ENCODE measurements at regions not wholly inside any gene's neighbourhood (a gene's known extent, or its start where the extent isn't known, plus 50 kb on each side); places are given as distances from the start of the nearest gene placed in this dataset.
"Not testable (repeated sequence)": the region's sequence is repeated elsewhere in the genome, so short reads cannot be mapped to it uniquely, and the experiment has no call there.

GRCh38 chr12:20017802-20018201 lies 350.5 kb upstream of the PDE3A start:
- DNase-seq (ENCODE audit: low read depth in 2 of 3, low spot score in 1 of 3), result no peak

GRCh38 chr12:20018406-20018805 lies 349.9 kb upstream of the PDE3A start:
- no peak for DNase-seq (ENCODE audit: low read depth in 2 of 3, low spot score in 1 of 3)

- DNase-seq (ENCODE audit: low read depth in 2 of 3, low spot score in 1 of 3), result no peak
Measured at GRCh38 chr12:20024194-20024593, 344.1 kb upstream of the PDE3A start.

- no peak for DNase-seq (ENCODE audit: low read depth in 2 of 3, low spot score in 1 of 3)
Measured at GRCh38 chr12:20028033-20028432, 340.3 kb upstream of the PDE3A start.

GRCh38 chr12:20030826-20031225 lies 337.5 kb upstream of the PDE3A start:
- no peak for DNase-seq (ENCODE audit: low read depth in 2 of 3, low spot score in 1 of 3)

GRCh38 chr12:20039562-20039961 lies 328.8 kb upstream of the PDE3A start:
- DNase-seq (ENCODE audit: low read depth in 2 of 3, low spot score in 1 of 3), result no peak

GRCh38 chr12:20040184-20040583 lies 328.2 kb upstream of the PDE3A start:
- no peak for DNase-seq (ENCODE audit: low read depth in 2 of 3, low spot score in 1 of 3)

- DNase-seq (ENCODE audit: low read depth in 2 of 3, low spot score in 1 of 3), result no peak
Measured at GRCh38 chr12:20040831-20041230, 327.5 kb upstream of the PDE3A start.

- DNase-seq (ENCODE audit: low read depth in 2 of 3, low spot score in 1 of 3), result no peak
Measured at GRCh38 chr12:20044351-20044750, 324.0 kb upstream of the PDE3A start.

GRCh38 chr12:20044846-20045245 lies 323.5 kb upstream of the PDE3A start:
- no peak for DNase-seq (ENCODE audit: low read depth in 2 of 3, low spot score in 1 of 3)

GRCh38 chr12:20047901-20048300 lies 320.4 kb upstream of the PDE3A start:
- DNase-seq (ENCODE audit: low read depth in 2 of 3, low spot score in 1 of 3), result no peak

GRCh38 chr12:20050221-20050620 lies 318.1 kb upstream of the PDE3A start:
- no peak for DNase-seq (ENCODE audit: low read depth in 2 of 3, low spot score in 1 of 3)

- no peak for DNase-seq (ENCODE audit: low read depth in 2 of 3, low spot score in 1 of 3)
Measured at GRCh38 chr12:20053782-20054181, 314.6 kb upstream of the PDE3A start.

- no peak for DNase-seq (ENCODE audit: low read depth in 2 of 3, low spot score in 1 of 3)
Measured at GRCh38 chr12:20055856-20056255, 312.5 kb upstream of the PDE3A start.

- DNase-seq (ENCODE audit: low read depth in 2 of 3, low spot score in 1 of 3), result no peak
Measured at GRCh38 chr12:20057398-20057797, 310.9 kb upstream of the PDE3A start.

GRCh38 chr12:20063116-20063515 lies 305.2 kb upstream of the PDE3A start:
- DNase-seq (ENCODE audit: low read depth in 2 of 3, low spot score in 1 of 3), result no peak

GRCh38 chr12:20077618-20078017 lies 290.7 kb upstream of the PDE3A start:
- no peak for DNase-seq (ENCODE audit: low read depth in 2 of 3, low spot score in 1 of 3)

GRCh38 chr12:20089077-20089476 lies 279.3 kb upstream of the PDE3A start:
- DNase-seq (ENCODE audit: low read depth in 2 of 3, low spot score in 1 of 3), result no peak

GRCh38 chr12:20093190-20093810 lies 275.0 kb upstream of the PDE3A start:
- DNase-seq (ENCODE audit: low read depth in 2 of 3, low spot score in 1 of 3), result not testable (repeated sequence)

GRCh38 chr12:20096430-20096829 lies 271.9 kb upstream of the PDE3A start:
- no peak for DNase-seq (ENCODE audit: low read depth in 2 of 3, low spot score in 1 of 3)

- DNase-seq (ENCODE audit: low read depth in 2 of 3, low spot score in 1 of 3), result no peak
Measured at GRCh38 chr12:20097626-20098025, 270.7 kb upstream of the PDE3A start.

- no peak for DNase-seq (ENCODE audit: low read depth in 2 of 3, low spot score in 1 of 3)
Measured at GRCh38 chr12:20099395-20100183, 268.7 kb upstream of the PDE3A start.

GRCh38 chr12:20101046-20101445 lies 267.3 kb upstream of the PDE3A start:
- DNase-seq (ENCODE audit: low read depth in 2 of 3, low spot score in 1 of 3), result no peak

Data from stimulated activated CD4-positive, alpha-beta T cell treated with anti-CD3 and anti-CD28 coated beads, Interleukin-12 subunit alpha, Interleukin-12 subunit beta, amount 100 ng/mL, for 48 hours (primary cell).